ENCODE measurements at regions not wholly inside any gene's neighbourhood (a gene's known extent, or its start where the extent isn't known, plus 50 kb on each side); places are given as distances from the start of the nearest gene placed in this dataset.

- DNase-seq, result no peak
These were observed 285.7 kb upstream of the POU3F3 start for GRCh38 chr2:104568247-104568646.

GRCh38 chr2:104570259-104570658 is 283.7 kb upstream of the POU3F3 start:
- no peak for DNase-seq

- DNase-seq, result no peak
These were observed 281.1 kb upstream of the POU3F3 start for GRCh38 chr2:104572834-104573233.

- DNase-seq, result no peak
These were observed 279.5 kb upstream of the POU3F3 start for GRCh38 chr2:104574367-104574766.

GRCh38 chr2:104577143-104577542 is 276.8 kb upstream of the POU3F3 start:
- DNase-seq, result no peak

- no peak for DNase-seq
These were observed 271.4 kb upstream of the POU3F3 start for GRCh38 chr2:104582471-104582870.

- DNase-seq, result no peak
These were observed 270.1 kb upstream of the POU3F3 start for GRCh38 chr2:104583811-104584210.

- DNase-seq, result no peak
These were observed 269.5 kb upstream of the POU3F3 start for GRCh38 chr2:104584393-104584792.

- no peak for DNase-seq
These were observed 258.3 kb upstream of the POU3F3 start for GRCh38 chr2:104595576-104595975.

GRCh38 chr2:104597942-104598341 is 256.0 kb upstream of the POU3F3 start:
- DNase-seq, result no peak

- no peak for DNase-seq
These were observed 255.3 kb upstream of the POU3F3 start for GRCh38 chr2:104598636-104599035.

GRCh38 chr2:104599787-104600510 is 254.0 kb upstream of the POU3F3 start:
- no peak for DNase-seq

- no peak for DNase-seq
These were observed 247.9 kb upstream of the POU3F3 start for GRCh38 chr2:104606056-104606455.

- DNase-seq, result no peak
These were observed 237.1 kb upstream of the POU3F3 start for GRCh38 chr2:104616856-104617255.

- no peak for DNase-seq
These were observed 233.1 kb upstream of the POU3F3 start for GRCh38 chr2:104620801-104621200.

- DNase-seq, result no peak
These were observed 218.3 kb upstream of the POU3F3 start for GRCh38 chr2:104635608-104636007.

GRCh38 chr2:104638190-104638858 is 215.6 kb upstream of the POU3F3 start:
- no peak for DNase-seq

- no peak for DNase-seq
These were observed 215.1 kb upstream of the POU3F3 start for GRCh38 chr2:104638859-104639202.

- no peak for DNase-seq
These were observed 212.1 kb upstream of the POU3F3 start for GRCh38 chr2:104641786-104642185.

- DNase-seq, result no peak
These were observed 205.5 kb upstream of the POU3F3 start for GRCh38 chr2:104648376-104648775.

GRCh38 chr2:104649866-104650265 is 204.0 kb upstream of the POU3F3 start:
- no peak for DNase-seq

- no peak for DNase-seq
These were observed 203.4 kb upstream of the POU3F3 start for GRCh38 chr2:104650405-104650996.

GRCh38 chr2:104654811-104655210 is 199.1 kb upstream of the POU3F3 start:
- DNase-seq, result no peak

- DNase-seq, result no peak
These were observed 197.2 kb upstream of the POU3F3 start for GRCh38 chr2:104656571-104657163.
